HCT116 (cell line): ENCODE measurements at regions not wholly inside any gene's neighbourhood (a gene's known extent, or its start where the extent isn't known, plus 50 kb on each side); places are given as distances from the start of the nearest gene placed in this dataset.

ENCODE experiments used
- ATAC-seq: fragments of 200-7000 bp; cut with Tn5 transposase; 2 replicates; pipeline ENCODE4 v1.9.1; 2020; ENCODE audit warnings: mild to moderate bottlenecking, moderate library complexity
- BruUV-seq: library from RNA; stranded (reverse); fragments of 400-500 nt; replicated peaks from 2 replicates; lab custom pipeline; 2021; lab: Mats Ljungman, UMichigan
- CTCF ChIA-PET: fragments of 300-600 bp; sonication (Branson Sonifier 250); formaldehyde crosslinking; loops from one replicate; lab custom pipeline; 2021; ENCODE audit warnings: antibody characterized with exemption; lab: Charles Lee
- POLR2A ChIA-PET: fragments of 300-600, 350-600 bp; sonication (Branson Sonifier 250); formaldehyde crosslinking; loops from one replicate; lab custom pipeline; 2021; ENCODE audit warnings: antibody characterized with exemption; lab: Charles Lee
- RAD21 ChIA-PET, 2 experiments: fragments of 300-600 bp; sonication (Branson Sonifier 250); formaldehyde crosslinking; loops; one replicate each; lab custom pipeline; 2023; ENCODE audit warnings: low total read pairs in 2 of 2; ENCODE audit not compliant: uncharacterized antibody in 2 of 2, unreplicated experiment in 2 of 2, low non-redundant PET in 1 of 2; lab: Charles Lee
- DNase-seq: peaks from one replicate; pipeline ENCODE4 v3.0.0-alpha.2; 2010; ENCODE audit warnings: low read depth, low spot score
- H2AFZ ChIP-seq: fragments of 200-600 bp; shearing (Covaris generic), sonication (generic); 2 replicates; pipeline ENCODE4 v1.6.1; 2017; ENCODE audit warnings: low read depth, mixed run types, mixed read lengths, antibody characterized with exemption, low read length; ENCODE audit not compliant: poor library complexity, severe bottlenecking
- H3K27ac ChIP-seq: 2 replicates; pipeline ENCODE4 v1.5.1; 2012; ENCODE audit warnings: low read depth, low read length
- H3K27me3 ChIP-seq: fragments of 200-600 bp; sonication (generic); 2 replicates; pipeline ENCODE4 v1.6.1; 2016; ENCODE audit warnings: mixed run types, low read length, mixed read lengths; ENCODE audit not compliant: insufficient read depth
- H3K36me3 ChIP-seq, 2 experiments: fragments of 200-500 bp in 1 of 2; fragments of 200-600 bp in 1 of 2; sonication (Bioruptor generic) in 1 of 2; sonication (generic) in 1 of 2; 2 replicates each; pipeline versions ENCODE4 v1.5.1 to v1.6.1; 2014 to 2016; ENCODE audit warnings: low read length in 2 of 2, inconsistent platforms in 1 of 2, mixed read lengths in 1 of 2, mixed run types in 1 of 2; ENCODE audit not compliant: insufficient read depth in 2 of 2, control insufficient read depth in 1 of 2
- H3K4me1 ChIP-seq, 2 experiments: fragments of 200-600 bp in 1 of 2; sonication (generic) in 1 of 2; 2 replicates each; pipeline versions ENCODE4 v1.5.1 to v1.6.1; 2012 to 2017; ENCODE audit warnings: low read length in 2 of 2, inconsistent platforms in 1 of 2, mild to moderate bottlenecking in 1 of 2, mixed read lengths in 1 of 2, mixed run types in 1 of 2, moderate library complexity in 1 of 2; ENCODE audit not compliant: insufficient read depth in 2 of 2, control insufficient read depth in 1 of 2
- H3K4me2 ChIP-seq: fragments of 200-600 bp; sonication (generic); 2 replicates; pipeline ENCODE4 v1.6.1; 2017; ENCODE audit warnings: mixed run types, low read length, mixed read lengths
- H3K4me3 ChIP-seq, 2 experiments: fragments of 200-600 bp in 1 of 2; sonication (generic) in 1 of 2; replicated peaks in 1 of 2; 2 replicates each; pipeline ENCODE4 v1.5.1; 2011 to 2016; ENCODE audit warnings: low read length in 2 of 2, control low read depth in 1 of 2, low read depth in 1 of 2, mild to moderate bottlenecking in 1 of 2, mixed read lengths in 1 of 2, mixed run types in 1 of 2
- H3K79me2 ChIP-seq: fragments of 200-600 bp; sonication (generic); 2 replicates; pipeline ENCODE4 v1.6.1; 2017; ENCODE audit warnings: mild to moderate bottlenecking, mixed run types, low read length, moderate library complexity, mixed read lengths; ENCODE audit not compliant: insufficient read depth
- H3K9ac ChIP-seq: fragments of 200-600 bp; sonication (generic); 2 replicates; pipeline ENCODE4 v1.6.1; 2016; ENCODE audit warnings: low read length, mixed read lengths
- H3K9me2 ChIP-seq: fragments of 200-600 bp; sonication (generic), shearing (Covaris generic); 2 replicates; pipeline ENCODE4 v1.6.1; 2017; ENCODE audit warnings: mixed run types, mild to moderate bottlenecking, moderate library complexity; ENCODE audit not compliant: insufficient read depth
- H3K9me3 ChIP-seq, 2 experiments: fragments of 200-500 bp in 1 of 2; fragments of 200-600 bp in 1 of 2; sonication (Bioruptor generic) in 1 of 2; sonication (generic) in 1 of 2; 2 replicates each; pipeline ENCODE4 v1.6.1; 2014 to 2017; ENCODE audit warnings: low read length in 2 of 2, mixed read lengths in 2 of 2, inconsistent platforms in 1 of 2, low read depth in 1 of 2, mild to moderate bottlenecking in 1 of 2, mixed run types in 1 of 2, moderate library complexity in 1 of 2; ENCODE audit not compliant: control insufficient read depth in 1 of 2, insufficient read depth in 1 of 2
- H4K20me1 ChIP-seq: fragments of 200-600 bp; sonication (generic), shearing (Covaris generic); 2 replicates; pipeline ENCODE4 v1.6.1; 2017; ENCODE audit warnings: mixed run types, mild to moderate bottlenecking, moderate library complexity; ENCODE audit not compliant: insufficient read depth
- ATF3 ChIP-seq: IDR thresholded peaks from 2 replicates; pipeline ENCODE4 v1.6.1; 2012
- CBX3 ChIP-seq: IDR thresholded peaks from 2 replicates; pipeline ENCODE4 v1.6.1; 2012; ENCODE audit warnings: low read depth
- ELF1 ChIP-seq: IDR thresholded peaks from 2 replicates; pipeline ENCODE4 v1.6.1; 2012; ENCODE audit warnings: low read depth, borderline replicate concordance
- EZH2 ChIP-seq: fragments of 200-600 bp; sonication (generic); IDR thresholded peaks from 2 replicates; pipeline ENCODE4 v1.6.1; 2017; ENCODE audit warnings: antibody characterized with exemption, mixed run types
- FOSL1 ChIP-seq: IDR thresholded peaks from 2 replicates; pipeline ENCODE4 v1.6.1; 2012; ENCODE audit warnings: low read depth
- JUND ChIP-seq: IDR thresholded peaks from 2 replicates; pipeline ENCODE4 v1.6.1; 2012
- POLR2AphosphoS5 ChIP-seq: IDR thresholded peaks from 2 replicates; pipeline ENCODE4 v1.6.1; 2011; ENCODE audit warnings: mild to moderate bottlenecking, low read depth, low read length, moderate library complexity
- RAD21 ChIP-seq: IDR thresholded peaks from 2 replicates; pipeline ENCODE4 v1.6.1; 2012; ENCODE audit warnings: low read depth, mild to moderate bottlenecking
- REST ChIP-seq: IDR thresholded peaks from 2 replicates; pipeline ENCODE4 v1.6.1; 2012; ENCODE audit warnings: low read depth
- SIN3A ChIP-seq: IDR thresholded peaks from 2 replicates; pipeline ENCODE4 v1.6.1; 2012; ENCODE audit warnings: low read depth
- SP1 ChIP-seq: IDR thresholded peaks from 2 replicates; pipeline ENCODE4 v1.6.1; 2012; ENCODE audit warnings: low read depth
- ZBTB33 ChIP-seq: IDR thresholded peaks from 2 replicates; pipeline ENCODE4 v1.6.1; 2011; ENCODE audit warnings: mild to moderate bottlenecking, low read length, moderate library complexity; ENCODE audit not compliant: insufficient replicate concordance; ENCODE audit errors: extremely low read depth
- ZFX ChIP-seq: fragments of 450-650 bp; IDR thresholded peaks from 2 replicates; pipeline ENCODE4 v1.6.1; 2017
- ZNF274 ChIP-seq: fragments of 200-500 bp; sonication (Bioruptor generic); IDR thresholded peaks from 2 replicates; pipeline ENCODE4 v1.6.1; 2014; ENCODE audit warnings: mild to moderate bottlenecking, low read depth, low read length, inconsistent platforms
- intact Hi-C: fragments of 100-400 bp; cut with micrococcal nuclease; formaldehyde crosslinking; loops from 2 replicates; pipeline ENCODE4 v1.10.0; 2022

GRCh38 chr1:96075704-96076455 lies 645.7 kb upstream of the PTBP2 start (continued):
- TF ChIP-seq REST: no peak
- no peak for TF ChIP-seq ATF3
- TF ChIP-seq SIN3A: no peak
- no peak for TF ChIP-seq EZH2
- no peak for TF ChIP-seq FOSL1
- no peak for TF ChIP-seq RAD21
- TF ChIP-seq ZNF274: no peak
- no peak for TF ChIP-seq SP1

- no peak overlapping the region for H3K9ac ChIP-seq
- ChIA-PET RAD21 (no interaction called here), CTCF (no interaction called here), POLR2A (no interaction called here)
- H3K4me1 ChIP-seq: no peaks in the 10 kb centered on the region
- no peak for TF ChIP-seq POLR2AphosphoS5
- no peak for TF ChIP-seq ZBTB33
- no peak for TF ChIP-seq EZH2
- TF ChIP-seq ELF1: no peak
- no peak for TF ChIP-seq CBX3
- no peak for TF ChIP-seq JUND
- TF ChIP-seq ZFX: no peak
- H3K79me2 ChIP-seq: no peaks in the 10 kb centered on the region
- no peak overlapping the region for H3K4me3 ChIP-seq
- no peak overlapping the region for H2AFZ ChIP-seq
- no TSS peak for BruUV-seq
- H3K27me3 ChIP-seq: no peaks in the 10 kb centered on the region
- intact Hi-C loops: loop anchor here (5.0 kb wide), 1 partner anchor 766 kb away; no protein-coding TSS in a partner anchor
- ATAC-seq (no peak), DNase-seq (no peak)
- no peak overlapping the region for H3K4me2 ChIP-seq
- no peak overlapping the region for H3K27ac ChIP-seq
- H3K36me3 ChIP-seq: no peaks in the 10 kb centered on the region
- H4K20me1 ChIP-seq: no peaks in the 10 kb centered on the region
- no peaks in the 10 kb centered on the region for H3K9me3 ChIP-seq
- H3K9me2 ChIP-seq: no peaks in the 10 kb centered on the region
Observed at GRCh38 chr1:96076589-96076988, 645.0 kb upstream of the PTBP2 start.
